ENCODE measurements at regions not wholly inside any gene's neighbourhood (a gene's known extent, or its start where the extent isn't known, plus 50 kb on each side); places are given as distances from the start of the nearest gene placed in this dataset.

DNA sequence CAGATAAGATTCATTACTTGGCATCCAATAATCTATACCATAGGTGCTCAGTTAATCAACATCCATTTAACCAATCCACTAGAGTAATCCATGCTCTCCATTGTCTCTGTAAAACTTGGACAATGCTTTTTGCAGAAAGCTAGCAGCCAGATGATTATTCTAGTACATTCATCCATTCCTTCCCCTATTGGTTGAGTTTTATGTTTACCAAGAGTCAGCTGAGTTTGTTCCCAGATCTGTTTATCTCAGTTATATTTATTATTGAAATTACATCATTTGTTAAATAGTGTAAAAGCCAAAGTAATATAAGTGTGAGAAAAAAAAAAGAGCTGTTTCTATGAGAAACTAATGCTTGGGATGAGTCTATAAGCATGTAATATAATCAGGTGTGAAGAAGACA, 63.3 kb upstream of the TMC1 start:
- TF ChIP-seq, protein P1, sequence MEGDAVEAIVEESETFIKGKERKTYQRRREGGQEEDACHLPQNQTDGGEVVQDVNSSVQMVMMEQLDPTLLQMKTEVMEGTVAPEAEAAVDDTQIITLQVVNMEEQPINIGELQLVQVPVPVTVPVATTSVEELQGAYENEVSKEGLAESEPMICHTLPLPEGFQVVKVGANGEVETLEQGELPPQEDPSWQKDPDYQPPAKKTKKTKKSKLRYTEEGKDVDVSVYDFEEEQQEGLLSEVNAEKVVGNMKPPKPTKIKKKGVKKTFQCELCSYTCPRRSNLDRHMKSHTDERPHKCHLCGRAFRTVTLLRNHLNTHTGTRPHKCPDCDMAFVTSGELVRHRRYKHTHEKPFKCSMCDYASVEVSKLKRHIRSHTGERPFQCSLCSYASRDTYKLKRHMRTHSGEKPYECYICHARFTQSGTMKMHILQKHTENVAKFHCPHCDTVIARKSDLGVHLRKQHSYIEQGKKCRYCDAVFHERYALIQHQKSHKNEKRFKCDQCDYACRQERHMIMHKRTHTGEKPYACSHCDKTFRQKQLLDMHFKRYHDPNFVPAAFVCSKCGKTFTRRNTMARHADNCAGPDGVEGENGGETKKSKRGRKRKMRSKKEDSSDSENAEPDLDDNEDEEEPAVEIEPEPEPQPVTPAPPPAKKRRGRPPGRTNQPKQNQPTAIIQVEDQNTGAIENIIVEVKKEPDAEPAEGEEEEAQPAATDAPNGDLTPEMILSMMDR (conservative IDR thresholded peaks at IDR 0.05), result no peak
- TF ChIP-seq EZH2 (IDR thresholded peaks at IDR 0.05; ENCODE audit: low read depth), result no peak
